ENCODE measurements at regions not wholly inside any gene's neighbourhood (a gene's known extent, or its start where the extent isn't known, plus 50 kb on each side); places are given as distances from the start of the nearest gene placed in this dataset.

- no peak for DNase-seq (ENCODE audit: low read depth)
Observed at GRCh38 chr7:93015779-93016481, 101.8 kb downstream of the SAMD9 start.

- no peak for DNase-seq (ENCODE audit: low read depth)
Observed at GRCh38 chr7:93015101-93015778, 102.5 kb downstream of the SAMD9 start.

- no peak for DNase-seq (ENCODE audit: low read depth)
Observed at GRCh38 chr7:93014410-93014809, 103.4 kb downstream of the SAMD9 start.

GRCh38 chr7:93013446-93014061, 104.2 kb downstream of the SAMD9 start:
- DNase-seq (ENCODE audit: low read depth), result no peak

GRCh38 chr7:93011351-93012294, 106.2 kb downstream of the SAMD9 start:
- no peak for DNase-seq (ENCODE audit: low read depth)

GRCh38 chr7:93008833-93009232, 108.9 kb downstream of the SAMD9 start:
- no peak for DNase-seq (ENCODE audit: low read depth)

- no peak for DNase-seq (ENCODE audit: low read depth)
Observed at GRCh38 chr7:93006480-93007095, 111.2 kb downstream of the SAMD9 start.

- DNase-seq (ENCODE audit: low read depth), result no peak
Observed at GRCh38 chr7:93004906-93005305, 112.9 kb downstream of the SAMD9 start.

- DNase-seq (ENCODE audit: low read depth), result no peak
Observed at GRCh38 chr7:92997719-92998118, 120.1 kb downstream of the SAMD9 start.

GRCh38 chr7:92997152-92997551, 120.6 kb downstream of the SAMD9 start:
- DNase-seq (ENCODE audit: low read depth), result no peak

GRCh38 chr7:92994901-92995300, 122.9 kb downstream of the SAMD9 start:
- no peak for DNase-seq (ENCODE audit: low read depth)

GRCh38 chr7:92992932-92993331, 124.8 kb downstream of the SAMD9 start:
- no peak for DNase-seq (ENCODE audit: low read depth)

- no peak for DNase-seq (ENCODE audit: low read depth)
Observed at GRCh38 chr7:92992483-92992882, 125.3 kb downstream of the SAMD9 start.

GRCh38 chr7:92991190-92991589, 126.6 kb downstream of the SAMD9 start:
- no peak for DNase-seq (ENCODE audit: low read depth)

- no peak for DNase-seq (ENCODE audit: low read depth)
Observed at GRCh38 chr7:92988941-92989545, 128.7 kb downstream of the SAMD9 start.

GRCh38 chr7:92988051-92988450, 129.7 kb downstream of the SAMD9 start:
- no peak for DNase-seq (ENCODE audit: low read depth)

- no peak for DNase-seq (ENCODE audit: low read depth)
Observed at GRCh38 chr7:92987538-92987937, 130.2 kb downstream of the SAMD9 start.

GRCh38 chr7:92987095-92987494, 130.7 kb downstream of the SAMD9 start:
- DNase-seq (ENCODE audit: low read depth), result no peak

GRCh38 chr7:92982928-92983327, 134.9 kb downstream of the SAMD9 start:
- no peak for DNase-seq (ENCODE audit: low read depth)

- DNase-seq (ENCODE audit: low read depth), result no peak
Observed at GRCh38 chr7:92976931-92977330, 140.6 kb upstream of the CDK6 start.

- DNase-seq (ENCODE audit: low read depth), result no peak
Observed at GRCh38 chr7:92973974-92974373, 137.6 kb upstream of the CDK6 start.

Measured in stimulated activated CD8-positive, alpha-beta memory T cell treated with anti-CD3 and anti-CD28 coated beads, Interleukin-7, amount 100 ng/mL, for 24 hours (primary cell).